T-helper 2 cell treated with Interferon-gamma antibody and Interleukin-4, amounts not matched to agents 5 μg/mL and 100 μg/mL, for 36 hours (primary cell): ENCODE measurements at regions not wholly inside any gene's neighbourhood (a gene's known extent, or its start where the extent isn't known, plus 50 kb on each side); places are given as distances from the start of the nearest gene placed in this dataset.
A peak's percentile ranks its signal among the peaks of the same experiment; 100 is the strongest.

Source experiments
- DNase-seq: peaks from one replicate; pipeline ENCODE4 v3.0.0; 2021; ENCODE audit warnings: low spot score
- H3K27ac Mint-ChIP-seq: one replicate; pipeline ENCODE4 v1.8.0; 2021; ENCODE audit warnings: mild to moderate bottlenecking, mixed read lengths
- H3K27me3 Mint-ChIP-seq: one replicate; pipeline ENCODE4 v1.8.0; 2021; ENCODE audit warnings: low read depth, mixed read lengths
- H3K36me3 Mint-ChIP-seq: one replicate; pipeline ENCODE4 v1.8.0; 2021; ENCODE audit warnings: low read depth, mixed read lengths
- H3K4me1 Mint-ChIP-seq: one replicate; pipeline ENCODE4 v1.8.0; 2021; ENCODE audit warnings: low read depth, mixed read lengths
- H3K4me3 Mint-ChIP-seq: one replicate; pipeline ENCODE4 v1.8.0; 2022; ENCODE audit warnings: mild to moderate bottlenecking, moderate library complexity, mixed read lengths
- H3K9me3 Mint-ChIP-seq: one replicate; pipeline ENCODE4 v1.8.0; 2021; ENCODE audit warnings: mixed read lengths

- no peaks in the 10 kb centered on the region for H3K4me1 Mint-ChIP-seq
- no peak for DNase-seq
- H3K27ac Mint-ChIP-seq = no peak overlapping the region
- H3K27me3 Mint-ChIP-seq = no peaks in the 10 kb centered on the region
- H3K9me3 Mint-ChIP-seq = no peaks in the 10 kb centered on the region
- H3K4me3 Mint-ChIP-seq = no peak overlapping the region
- H3K36me3 Mint-ChIP-seq = no peaks in the 10 kb centered on the region
These were observed 225.9 kb downstream of the C1D start for GRCh38 chr2:67836866-67837265.

- H3K27ac Mint-ChIP-seq = no peak overlapping the region
- H3K27me3 Mint-ChIP-seq = no peaks in the 10 kb centered on the region
- H3K36me3 Mint-ChIP-seq = no peaks in the 10 kb centered on the region
- no peak overlapping the region for H3K4me3 Mint-ChIP-seq
- DNase-seq = no peak
- no peaks in the 10 kb centered on the region for H3K9me3 Mint-ChIP-seq
- H3K4me1 Mint-ChIP-seq = no peaks in the 10 kb centered on the region
These were observed 224.6 kb downstream of the C1D start for GRCh38 chr2:67838205-67838604.

GRCh38 chr2:67839242-67839641 is 223.6 kb downstream of the C1D start:
- H3K4me3 Mint-ChIP-seq = no peak overlapping the region
- no peaks in the 10 kb centered on the region for H3K9me3 Mint-ChIP-seq
- no peak overlapping the region for H3K27ac Mint-ChIP-seq
- no peaks in the 10 kb centered on the region for H3K27me3 Mint-ChIP-seq
- H3K36me3 Mint-ChIP-seq = no peaks in the 10 kb centered on the region
- no peaks in the 10 kb centered on the region for H3K4me1 Mint-ChIP-seq
- DNase-seq = no peak

GRCh38 chr2:67839668-67840067 is 223.1 kb downstream of the C1D start:
- no peaks in the 10 kb centered on the region for H3K9me3 Mint-ChIP-seq

GRCh38 chr2:67840460-67841068 is 222.2 kb downstream of the C1D start:
- Mint-ChIP-seq H3K4me3 (no peak overlapping the region), H3K4me1 (no peaks in the 10 kb centered on the region), H3K36me3 (no peaks in the 10 kb centered on the region), H3K27me3 (no peaks in the 10 kb centered on the region), H3K27ac (no peak overlapping the region), H3K9me3 (no peaks in the 10 kb centered on the region)
- DNase-seq = no peak

More at GRCh38 chr2:67839668-67840067, 223.1 kb downstream of the C1D start:
- no peak overlapping the region for H3K4me3 Mint-ChIP-seq
- no peak overlapping the region for H3K27ac Mint-ChIP-seq
- H3K36me3 Mint-ChIP-seq = no peaks in the 10 kb centered on the region
- no peaks in the 10 kb centered on the region for H3K27me3 Mint-ChIP-seq
- no peak for DNase-seq
- no peaks in the 10 kb centered on the region for H3K4me1 Mint-ChIP-seq

- Mint-ChIP-seq H3K9me3 (no peaks in the 10 kb centered on the region), H3K4me1 (no peaks in the 10 kb centered on the region), H3K27me3 (no peaks in the 10 kb centered on the region), H3K36me3 (no peaks in the 10 kb centered on the region), H3K4me3 (no peak overlapping the region), H3K27ac (no peak overlapping the region)
- DNase-seq = no peak
These were observed 221.1 kb downstream of the C1D start for GRCh38 chr2:67841711-67842110.

- DNase-seq = no peak
- Mint-ChIP-seq H3K27me3 (no peaks in the 10 kb centered on the region), H3K27ac (no peak overlapping the region), H3K4me1 (no peaks in the 10 kb centered on the region), H3K4me3 (no peak overlapping the region), H3K36me3 (no peaks in the 10 kb centered on the region), H3K9me3 (no peaks in the 10 kb centered on the region)
These were observed 220.3 kb downstream of the C1D start for GRCh38 chr2:67842375-67842959.

GRCh38 chr2:67844024-67844540 is 218.7 kb downstream of the C1D start:
- H3K36me3 Mint-ChIP-seq = no peaks in the 10 kb centered on the region
- no peaks in the 10 kb centered on the region for H3K27me3 Mint-ChIP-seq
- H3K4me3 Mint-ChIP-seq = no peak overlapping the region
- no peak overlapping the region for H3K27ac Mint-ChIP-seq
- no peak for DNase-seq
- no peaks in the 10 kb centered on the region for H3K4me1 Mint-ChIP-seq
- no peaks in the 10 kb centered on the region for H3K9me3 Mint-ChIP-seq

GRCh38 chr2:67845621-67846369 is 217.0 kb downstream of the C1D start:
- Mint-ChIP-seq H3K27ac (no peak overlapping the region), H3K36me3 (no peaks in the 10 kb centered on the region), H3K9me3 (no peaks in the 10 kb centered on the region), H3K4me1 (no peaks in the 10 kb centered on the region), H3K27me3 (no peaks in the 10 kb centered on the region), H3K4me3 (no peak overlapping the region)
- no peak for DNase-seq

- no peaks in the 10 kb centered on the region for H3K27me3 Mint-ChIP-seq
- peak; percentile 5 for DNase-seq
- no peaks in the 10 kb centered on the region for H3K9me3 Mint-ChIP-seq
- no peaks in the 10 kb centered on the region for H3K4me1 Mint-ChIP-seq
- H3K4me3 Mint-ChIP-seq = no peak overlapping the region
- H3K36me3 Mint-ChIP-seq = no peaks in the 10 kb centered on the region
- no peak overlapping the region for H3K27ac Mint-ChIP-seq
These were observed 216.3 kb downstream of the C1D start for GRCh38 chr2:67846370-67847070.

GRCh38 chr2:67848551-67849285 is 214.1 kb downstream of the C1D start:
- Mint-ChIP-seq H3K4me3 (no peak overlapping the region), H3K36me3 (no peaks in the 10 kb centered on the region), H3K27me3 (no peaks in the 10 kb centered on the region), H3K9me3 (no peaks in the 10 kb centered on the region), H3K27ac (no peak overlapping the region), H3K4me1 (no peaks in the 10 kb centered on the region)
- no peak for DNase-seq

- Mint-ChIP-seq H3K27ac (no peak overlapping the region), H3K36me3 (no peaks in the 10 kb centered on the region), H3K9me3 (no peaks in the 10 kb centered on the region), H3K27me3 (no peaks in the 10 kb centered on the region), H3K4me1 (no peaks in the 10 kb centered on the region), H3K4me3 (no peak overlapping the region)
- no peak for DNase-seq
These were observed 211.8 kb downstream of the C1D start for GRCh38 chr2:67851016-67851415.

- Mint-ChIP-seq H3K36me3 (no peaks in the 10 kb centered on the region), H3K4me3 (no peak overlapping the region), H3K9me3 (no peaks in the 10 kb centered on the region), H3K27me3 (no peaks in the 10 kb centered on the region), H3K4me1 (no peaks in the 10 kb centered on the region), H3K27ac (no peak overlapping the region)
- DNase-seq = no peak
These were observed 210.6 kb downstream of the C1D start for GRCh38 chr2:67851956-67852824.
